Glutamatergic neuron (in vitro differentiated cells): ENCODE measurements at regions not wholly inside any gene's neighbourhood (a gene's known extent, or its start where the extent isn't known, plus 50 kb on each side); places are given as distances from the start of the nearest gene placed in this dataset.

ENCODE experiments used
- DNase-seq: peaks from one replicate; pipeline ENCODE4 v3.0.0; 2022
- H3K27ac Mint-ChIP-seq: one replicate; pipeline ENCODE4 v1.8.0; 2020; ENCODE audit warnings: mild to moderate bottlenecking, mixed read lengths, inconsistent platforms; ENCODE audit not compliant: unreplicated experiment
- H3K27me3 Mint-ChIP-seq: one replicate; pipeline ENCODE4 v1.8.0; 2020; ENCODE audit warnings: mild to moderate bottlenecking, moderate library complexity, mixed read lengths, inconsistent platforms; ENCODE audit not compliant: unreplicated experiment
- H3K36me3 Mint-ChIP-seq: one replicate; pipeline ENCODE4 v1.8.0; 2020; ENCODE audit warnings: mild to moderate bottlenecking, mixed read lengths, inconsistent platforms; ENCODE audit not compliant: unreplicated experiment
- H3K4me1 Mint-ChIP-seq: one replicate; pipeline ENCODE4 v1.8.0; 2020; ENCODE audit warnings: mild to moderate bottlenecking, low read depth, mixed read lengths, inconsistent platforms; ENCODE audit not compliant: unreplicated experiment
- H3K4me3 Mint-ChIP-seq: one replicate; pipeline ENCODE4 v1.8.0; 2020; ENCODE audit warnings: mild to moderate bottlenecking, mixed read lengths, inconsistent platforms; ENCODE audit not compliant: unreplicated experiment
- H3K9me3 Mint-ChIP-seq: one replicate; pipeline ENCODE4 v1.8.0; 2020; ENCODE audit warnings: mild to moderate bottlenecking, moderate library complexity, mixed read lengths, inconsistent platforms; ENCODE audit not compliant: unreplicated experiment
- CTCF ChIP-seq: fragments of 200-600 bp; sonication (generic); IDR thresholded peaks from one replicate; pipeline ENCODE4 v1.5.0; 2021; ENCODE audit not compliant: partially characterized antibody, unreplicated experiment

GRCh38 chr12:115811929-115812328 is 465.6 kb downstream of the MED13L start:
- DNase-seq = no peak
- Mint-ChIP-seq H3K4me1 (no peaks in the 10 kb centered on the region), H3K9me3 (peaks cover 2% of the 10 kb centered on the region), H3K36me3 (no peaks in the 10 kb centered on the region), H3K4me3 (no peak overlapping the region), H3K27me3 (no peaks in the 10 kb centered on the region), H3K27ac (no peak overlapping the region)
- TF ChIP-seq CTCF = no peak

GRCh38 chr12:115811045-115811444 is 466.4 kb downstream of the MED13L start:
- H3K4me3 Mint-ChIP-seq = no peak overlapping the region
- H3K27ac Mint-ChIP-seq = no peak overlapping the region
- H3K36me3 Mint-ChIP-seq = no peaks in the 10 kb centered on the region
- DNase-seq = no peak
- H3K4me1 Mint-ChIP-seq = no peaks in the 10 kb centered on the region
- TF ChIP-seq CTCF = no peak
- no peaks in the 10 kb centered on the region for H3K27me3 Mint-ChIP-seq
- H3K9me3 Mint-ChIP-seq = peaks cover 2% of the 10 kb centered on the region

- Mint-ChIP-seq H3K4me1 (no peaks in the 10 kb centered on the region), H3K9me3 (peaks cover 2% of the 10 kb centered on the region), H3K27ac (no peak overlapping the region), H3K36me3 (no peaks in the 10 kb centered on the region), H3K27me3 (no peaks in the 10 kb centered on the region), H3K4me3 (no peak overlapping the region)
- DNase-seq = no peak
- TF ChIP-seq CTCF = no peak
Observed at GRCh38 chr12:115810122-115810901, 467.2 kb downstream of the MED13L start.

- H3K4me3 Mint-ChIP-seq = no peak overlapping the region
- no peaks in the 10 kb centered on the region for H3K36me3 Mint-ChIP-seq
- no peaks in the 10 kb centered on the region for H3K9me3 Mint-ChIP-seq
- H3K4me1 Mint-ChIP-seq = no peaks in the 10 kb centered on the region
- DNase-seq = no peak
- TF ChIP-seq CTCF = no peak
- no peak overlapping the region for H3K27ac Mint-ChIP-seq
- H3K27me3 Mint-ChIP-seq = no peaks in the 10 kb centered on the region
Observed at GRCh38 chr12:115806000-115806399, 471.5 kb downstream of the MED13L start.

GRCh38 chr12:115802767-115803166 is 474.7 kb downstream of the MED13L start:
- Mint-ChIP-seq H3K27me3 (peaks cover 3% of the 10 kb centered on the region), H3K36me3 (no peaks in the 10 kb centered on the region), H3K27ac (no peak overlapping the region), H3K9me3 (no peaks in the 10 kb centered on the region), H3K4me1 (no peaks in the 10 kb centered on the region), H3K4me3 (no peak overlapping the region)
- no peak for TF ChIP-seq CTCF
- no peak for DNase-seq
